ENCODE measurements at regions not wholly inside any gene's neighbourhood (a gene's known extent, or its start where the extent isn't known, plus 50 kb on each side); places are given as distances from the start of the nearest gene placed in this dataset.

- POLR2A ChIA-PET (ENCODE audit: unreplicated experiment), result no interaction called here
- intact Hi-C loops (cut with micrococcal nuclease; ENCODE audit: unreplicated experiment), result no loop called here
- Histone ChIP-seq H3K9me3 (ENCODE audit: insufficient read depth, low read depth) (no peaks in the 10 kb centered on the region), H3F3A (ENCODE audit: insufficient read depth, low read depth) (no peaks in the 10 kb centered on the region), H3K79me2 (ENCODE audit: low read depth) (no peaks in the 10 kb centered on the region), H3K27ac (no peak overlapping the region), H2AFZ (no peak overlapping the region), H3K4me2 (no peak overlapping the region), H4K20me1 (ENCODE audit: insufficient read depth) (no peaks in the 10 kb centered on the region), H3K27me3 (ENCODE audit: insufficient read depth, low read depth) (peaks cover 64% of the 10 kb centered on the region), H3K4me1 (replicated peaks; ENCODE audit: insufficient read depth) (no peaks in the 10 kb centered on the region), H3K36me3 (ENCODE audit: low read depth) (no peaks in the 10 kb centered on the region), H3K9me2 (ENCODE audit: insufficient read depth) (no peaks in the 10 kb centered on the region), H3K4me3 (no peak overlapping the region)
- CTCF ChIA-PET, result no interaction called here
- no peak for DNase-seq
- BruUV-seq (replicated peaks), result no TSS peak
- TF ChIP-seq CTCF (conservative IDR thresholded peaks at IDR 0.05) (no peak), EZH2 (IDR thresholded peaks at IDR 0.05; ENCODE audit: low read depth) (no peak)
Measured at GRCh38 chr9:36768677-36769076, 196.0 kb downstream of the MELK start.

DNA sequence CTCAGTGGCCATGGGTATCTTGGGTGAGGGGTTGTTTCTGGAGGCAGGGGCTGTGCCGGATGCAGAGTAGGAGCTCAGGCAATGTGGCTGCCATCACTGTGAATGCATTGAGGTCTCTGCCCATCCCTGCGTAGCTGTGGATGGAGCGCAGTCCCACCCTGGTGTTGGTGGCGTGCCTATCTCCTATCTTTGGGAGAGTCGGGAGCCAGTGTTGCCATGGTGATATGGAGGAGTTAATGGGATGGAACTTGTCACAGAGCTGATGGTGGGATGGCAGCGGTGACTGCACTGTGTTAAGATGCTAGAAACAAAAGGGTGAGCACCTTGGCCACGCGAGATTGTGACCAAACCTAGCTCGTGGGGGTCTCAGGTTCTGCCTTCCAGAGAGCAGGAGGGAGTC lies 197.3 kb downstream of the MELK start:
- no peaks in the 10 kb centered on the region for H3K79me2 ChIP-seq (ENCODE audit: low read depth)
- H4K20me1 ChIP-seq (ENCODE audit: insufficient read depth), result no peaks in the 10 kb centered on the region
- H3K4me1 ChIP-seq (replicated peaks; ENCODE audit: insufficient read depth), result no peaks in the 10 kb centered on the region
- H3K9me3 ChIP-seq (ENCODE audit: insufficient read depth, low read depth), result no peaks in the 10 kb centered on the region
- peaks cover 72% of the 10 kb centered on the region for H3K27me3 ChIP-seq (ENCODE audit: insufficient read depth, low read depth)
- POLR2A ChIA-PET (ENCODE audit: unreplicated experiment), result no interaction called here
- BruUV-seq (replicated peaks), result no TSS peak
- no peak for DNase-seq
- H3K27ac ChIP-seq, result no peak overlapping the region
- no peaks in the 10 kb centered on the region for H3F3A ChIP-seq (ENCODE audit: insufficient read depth, low read depth)
- intact Hi-C loops (cut with micrococcal nuclease; ENCODE audit: unreplicated experiment), result no loop called here
- H2AFZ ChIP-seq, result no peak overlapping the region
- TF ChIP-seq CTCF (conservative IDR thresholded peaks at IDR 0.05), result no peak
- no peak for TF ChIP-seq EZH2 (IDR thresholded peaks at IDR 0.05; ENCODE audit: low read depth)
- no peaks in the 10 kb centered on the region for H3K36me3 ChIP-seq (ENCODE audit: low read depth)
- CTCF ChIA-PET, result interaction anchor here (0.7 kb wide), 1 partner anchor 8 kb away, joined by 3 read pairs; no protein-coding TSS in a partner anchor
- H3K4me3 ChIP-seq, result no peak overlapping the region
- H3K4me2 ChIP-seq, result no peak overlapping the region
- no peaks in the 10 kb centered on the region for H3K9me2 ChIP-seq (ENCODE audit: insufficient read depth)

DNA sequence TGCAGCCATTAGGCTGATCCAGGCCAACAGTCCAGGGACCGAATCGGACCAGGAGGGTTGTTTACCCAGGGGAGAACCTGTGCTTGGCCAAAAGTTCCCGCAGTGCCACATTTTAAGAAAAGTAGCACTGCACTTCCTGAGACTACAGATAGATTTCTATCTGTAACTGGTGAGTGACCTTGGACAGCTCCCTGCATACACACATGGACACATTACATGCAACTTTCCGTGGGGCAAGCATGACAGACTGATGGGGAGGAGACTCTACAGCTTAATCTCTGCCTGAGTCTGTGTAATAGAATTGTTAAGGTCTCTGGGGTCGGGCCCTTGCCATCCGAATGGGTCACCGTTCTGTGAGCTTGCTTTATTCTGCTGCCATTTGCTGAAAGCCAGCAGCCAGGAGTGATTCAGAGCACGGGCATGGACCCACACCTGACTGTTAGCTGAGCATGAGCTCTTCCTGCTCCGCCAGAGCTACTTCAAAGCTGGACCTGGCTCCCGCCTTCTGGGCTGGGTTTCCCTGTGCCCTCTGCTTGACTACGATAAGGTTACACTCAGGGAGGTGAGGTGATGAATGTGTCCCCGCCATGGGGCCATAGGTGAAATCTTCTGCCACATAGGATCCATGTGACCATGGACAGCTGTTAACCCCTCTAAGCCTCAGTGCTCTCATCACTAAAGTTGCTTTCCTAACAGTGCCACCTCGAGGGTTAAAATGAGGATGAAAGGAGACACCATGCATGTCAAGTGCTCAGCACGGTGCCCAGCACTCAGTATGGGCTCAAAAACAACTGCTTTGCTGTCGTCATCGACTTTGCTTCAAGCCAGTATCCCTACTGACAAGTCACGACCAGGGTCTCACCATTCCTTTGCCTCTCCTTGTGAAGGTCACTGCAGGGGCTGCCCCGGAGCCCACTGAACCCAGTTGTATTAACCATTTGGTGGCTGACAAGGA lies 200.0 kb downstream of the MELK start:
- CTCF ChIA-PET, result interaction anchor here (0.6 kb wide), 1 partner anchor 106 kb away, joined by 3 read pairs; no protein-coding TSS in a partner anchor
- Histone ChIP-seq H3K4me3 (no peak overlapping the region), H3K79me2 (ENCODE audit: low read depth) (no peaks in the 10 kb centered on the region), H4K20me1 (ENCODE audit: insufficient read depth) (no peaks in the 10 kb centered on the region), H3K27me3 (ENCODE audit: insufficient read depth, low read depth) (peaks cover 87% of the 10 kb centered on the region), H3F3A (ENCODE audit: insufficient read depth, low read depth) (no peaks in the 10 kb centered on the region), H3K36me3 (ENCODE audit: low read depth) (no peaks in the 10 kb centered on the region), H3K9me3 (ENCODE audit: insufficient read depth, low read depth) (no peaks in the 10 kb centered on the region), H3K27ac (no peak overlapping the region), H3K4me2 (no peak overlapping the region), H2AFZ (no peak overlapping the region), H3K9me2 (ENCODE audit: insufficient read depth) (no peaks in the 10 kb centered on the region), H3K4me1 (replicated peaks; ENCODE audit: insufficient read depth) (no peaks in the 10 kb centered on the region)
- BruUV-seq (replicated peaks), result no TSS peak
- POLR2A ChIA-PET (ENCODE audit: unreplicated experiment), result no interaction called here
- TF ChIP-seq EZH2 (IDR thresholded peaks at IDR 0.05; ENCODE audit: low read depth), result no peak
- no peak for TF ChIP-seq CTCF (conservative IDR thresholded peaks at IDR 0.05)
- intact Hi-C loops (cut with micrococcal nuclease; ENCODE audit: unreplicated experiment), result no loop called here
- DNase-seq, result no peak

Measured in PC-9 (cell line).